HFF-Myc (cell line): ENCODE measurements at regions not wholly inside any gene's neighbourhood (a gene's known extent, or its start where the extent isn't known, plus 50 kb on each side); places are given as distances from the start of the nearest gene placed in this dataset.

Source experiments
- DNase-seq: peaks from one replicate; pipeline ENCODE4 v3.0.0-alpha.2; 2011; ENCODE audit warnings: low read depth; ENCODE audit errors: extremely low read depth
- H3K4me3 ChIP-seq: replicated peaks from 2 replicates; pipeline ENCODE4 v1.5.1; 2011; ENCODE audit warnings: low read depth, mild to moderate bottlenecking, control low read depth, low read length
- CTCF ChIP-seq: IDR thresholded peaks from 2 replicates; pipeline ENCODE4 v1.5.1; 2012; ENCODE audit warnings: mild to moderate bottlenecking, low read depth, low read length, control low read depth; ENCODE audit errors: missing control alignments

DNA sequence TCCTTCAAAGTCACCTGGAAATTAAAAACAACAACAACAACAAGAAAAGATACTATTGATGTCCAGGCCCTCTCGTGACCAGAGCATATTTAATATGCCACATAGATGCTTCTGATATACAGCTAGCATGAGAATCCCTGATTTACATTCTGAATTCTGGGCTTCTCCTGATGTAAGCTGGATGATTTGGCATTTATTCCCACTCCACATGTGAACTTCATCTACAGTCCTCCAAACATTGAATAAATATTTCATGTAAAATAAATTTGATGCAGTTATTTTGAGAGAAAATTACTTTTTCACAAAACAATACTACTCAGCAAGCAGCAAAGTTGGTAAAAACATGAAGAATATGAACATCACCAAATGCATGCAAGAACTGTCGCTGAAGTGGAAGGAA lies 453.2 kb upstream of the SETBP1 start:
- no peak overlapping the region for H3K4me3 ChIP-seq
- no peak for TF ChIP-seq CTCF
- DNase-seq = no peak

DNA sequence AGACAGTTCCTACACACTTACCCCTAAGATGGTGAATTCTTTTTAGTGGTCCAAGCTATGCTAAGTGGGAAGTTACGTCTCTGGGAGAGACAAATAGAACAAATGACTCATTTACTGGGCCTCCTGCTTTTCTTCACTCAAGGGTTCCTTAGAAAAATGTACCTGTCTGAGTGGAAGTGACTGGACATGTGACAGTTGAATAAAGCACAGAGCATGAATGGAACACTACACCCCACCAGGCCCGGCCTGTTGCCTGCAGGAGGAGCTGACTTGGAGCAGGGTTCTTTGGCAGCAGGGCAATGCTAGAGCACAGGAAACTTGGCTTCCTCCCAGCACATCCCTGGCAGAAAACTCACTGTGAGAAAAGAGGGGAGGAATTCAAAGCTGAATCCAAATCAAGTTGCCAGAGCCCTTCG lies 451.0 kb upstream of the SETBP1 start:
- no peak for DNase-seq
- H3K4me3 ChIP-seq = no peak overlapping the region
- TF ChIP-seq CTCF = no peak

DNA sequence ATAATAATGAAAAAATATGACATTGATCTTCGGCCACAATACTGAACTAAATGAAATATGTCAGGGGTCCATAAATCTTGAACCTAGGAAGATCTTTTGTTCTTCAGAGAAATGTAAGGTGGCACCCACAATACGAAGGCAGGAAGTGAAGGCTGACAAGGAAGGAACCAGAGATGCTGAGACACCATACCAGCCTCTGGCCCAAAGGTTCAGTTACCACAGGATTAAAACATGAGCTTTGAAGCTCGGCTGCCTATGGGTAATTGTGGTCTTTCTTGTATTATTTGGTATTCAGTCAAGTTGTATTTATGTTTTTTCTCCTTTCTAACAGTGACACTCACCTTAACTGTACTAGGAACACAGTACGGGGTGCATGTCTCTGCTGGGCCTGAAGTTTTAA lies 448.8 kb upstream of the SETBP1 start:
- no peak for DNase-seq
- TF ChIP-seq CTCF = no peak
- H3K4me3 ChIP-seq = no peak overlapping the region

DNA sequence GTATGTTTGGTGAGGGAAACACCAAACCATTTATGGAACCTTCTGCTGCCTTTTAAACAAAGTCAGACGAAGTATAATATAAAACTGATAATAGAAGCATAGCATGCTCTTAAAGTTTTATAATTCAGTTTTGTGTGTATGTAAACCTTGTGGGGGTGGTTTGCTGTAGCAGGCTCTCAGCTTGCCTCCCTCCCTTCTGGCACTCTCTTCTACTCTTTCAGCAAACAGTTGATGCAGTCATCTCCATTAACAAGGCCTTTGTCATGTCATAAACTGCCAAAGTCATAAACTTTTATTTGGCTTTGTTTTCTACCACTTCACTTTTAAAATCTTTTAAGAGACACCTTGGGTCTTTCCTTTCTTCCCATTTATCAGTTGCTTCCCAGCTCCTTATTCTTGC lies 448.2 kb upstream of the SETBP1 start:
- DNase-seq = no peak
- no peak for TF ChIP-seq CTCF
- H3K4me3 ChIP-seq = no peak overlapping the region

DNA sequence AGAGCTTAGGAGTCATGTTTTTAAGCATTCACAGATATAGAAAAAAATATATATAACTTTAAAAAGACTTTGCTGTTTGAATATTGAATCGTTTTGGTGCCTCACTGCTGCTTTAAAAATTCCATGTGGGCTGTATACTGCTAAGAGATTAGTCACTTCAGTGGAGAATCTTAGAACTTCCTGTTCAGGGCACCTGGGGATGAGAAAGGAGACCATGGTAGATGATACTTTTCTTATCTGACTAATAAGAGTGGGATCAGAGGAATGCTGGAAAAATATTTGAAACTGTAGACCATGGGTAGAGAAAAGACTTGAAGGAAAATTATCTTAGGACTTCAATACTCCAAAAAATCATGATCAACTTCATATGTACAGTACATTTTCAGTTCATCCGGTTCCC lies 442.2 kb upstream of the SETBP1 start:
- H3K4me3 ChIP-seq = no peak overlapping the region
- TF ChIP-seq CTCF = no peak
- no peak for DNase-seq

DNA sequence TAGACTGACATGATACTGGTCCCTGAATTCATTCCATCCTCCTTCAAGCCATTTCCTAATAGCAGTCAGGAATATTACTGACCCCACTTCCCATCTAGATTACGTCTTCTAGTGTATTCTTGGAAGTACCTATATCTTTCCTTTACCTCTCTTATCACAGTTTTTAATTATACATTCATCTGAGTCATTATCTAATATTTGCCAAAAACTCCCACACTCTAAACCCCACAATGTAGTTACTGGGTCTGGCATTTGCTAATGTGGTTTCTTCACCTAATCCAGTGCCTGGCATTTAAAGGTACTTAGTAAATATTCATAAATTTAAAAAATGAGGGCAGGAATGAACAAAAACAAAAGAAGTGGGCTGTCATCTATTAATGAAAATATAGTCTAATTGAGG lies 441.8 kb upstream of the SETBP1 start:
- TF ChIP-seq CTCF = no peak
- no peak overlapping the region for H3K4me3 ChIP-seq
- DNase-seq = no peak

DNA sequence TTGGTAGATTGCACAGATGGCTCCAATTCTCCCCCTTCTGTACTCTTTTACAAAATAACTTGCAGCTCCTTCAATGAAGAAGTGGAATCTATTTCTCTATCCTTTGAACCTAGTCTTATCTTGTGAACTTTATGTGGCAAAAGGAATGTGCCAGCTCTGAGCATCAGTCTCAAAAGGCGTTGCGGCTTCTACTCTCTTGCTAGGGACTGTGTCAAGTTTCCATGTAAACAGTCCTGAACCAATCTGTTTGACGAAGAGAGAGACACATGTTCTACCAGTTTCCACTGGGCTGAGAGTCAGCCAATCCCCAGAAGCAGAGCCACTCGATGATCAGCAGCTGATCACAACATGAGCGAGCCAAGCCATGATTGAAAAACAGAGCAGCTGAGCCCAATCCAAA lies 439.7 kb upstream of the SETBP1 start:
- TF ChIP-seq CTCF = no peak
- DNase-seq = no peak
- no peak overlapping the region for H3K4me3 ChIP-seq
